Smooth muscle cell (in vitro differentiated cells): ENCODE measurements at regions not wholly inside any gene's neighbourhood (a gene's known extent, or its start where the extent isn't known, plus 50 kb on each side); places are given as distances from the start of the nearest gene placed in this dataset.

Experiments
- DNase-seq: peaks from one replicate; lab custom pipeline; 2025; ENCODE audit not compliant: unreplicated experiment; lab: John Stamatoyannopoulos, UW
- H2AFZ ChIP-seq: fragments of 200-600 bp; sonication (generic); 2 replicates; pipeline ENCODE4 v1.6.0; 2016; ENCODE audit warnings: antibody characterized with exemption, low read depth, mild to moderate bottlenecking
- H3F3A ChIP-seq: fragments of 200-600 bp; sonication (generic); 2 replicates; pipeline ENCODE4 v1.6.0; 2017; ENCODE audit warnings: antibody characterized with exemption, low read depth
- H3K27ac ChIP-seq: fragments of 200-600 bp; sonication (generic); 2 replicates; pipeline ENCODE4 v1.5.1; 2016; ENCODE audit warnings: low read depth, mild to moderate bottlenecking
- H3K27me3 ChIP-seq: fragments of 200-600 bp; sonication (generic); 2 replicates; pipeline ENCODE4 v1.6.1; 2016; ENCODE audit warnings: low read depth, mild to moderate bottlenecking
- H3K36me3 ChIP-seq: fragments of 200-600 bp; sonication (generic); 2 replicates; pipeline ENCODE4 v1.5.1; 2016; ENCODE audit warnings: low read depth
- H3K4me1 ChIP-seq: fragments of 200-600 bp; sonication (generic); 2 replicates; pipeline ENCODE4 v1.5.1; 2016; ENCODE audit warnings: low read depth
- H3K4me2 ChIP-seq: fragments of 200-600 bp; sonication (generic); 2 replicates; pipeline ENCODE4 v1.6.0; 2016; ENCODE audit warnings: mild to moderate bottlenecking
- H3K4me3 ChIP-seq: fragments of 200-600 bp; sonication (generic); 2 replicates; pipeline ENCODE4 v1.5.1; 2016; ENCODE audit warnings: mild to moderate bottlenecking
- H3K79me2 ChIP-seq: fragments of 200-600 bp; sonication (generic); 2 replicates; pipeline ENCODE4 v1.6.0; 2016; ENCODE audit warnings: low read depth, mild to moderate bottlenecking
- H3K9ac ChIP-seq: fragments of 200-600 bp; sonication (generic); 2 replicates; pipeline ENCODE4 v1.6.0; 2016; ENCODE audit warnings: low read depth
- H3K9me3 ChIP-seq: fragments of 200-600 bp; sonication (generic); replicated peaks from 2 replicates; pipeline ENCODE4 v1.5.1; 2016; ENCODE audit warnings: low read depth
- H4K20me1 ChIP-seq: fragments of 200-600 bp; sonication (generic); 2 replicates; pipeline ENCODE4 v1.6.0; 2016; ENCODE audit warnings: low read depth
- CTCF ChIP-seq: fragments of 200-600 bp; sonication (generic); IDR thresholded peaks from 2 replicates; pipeline ENCODE4 v1.5.1; 2017; ENCODE audit warnings: borderline replicate concordance, mild to moderate bottlenecking, antibody characterized with exemption; ENCODE audit not compliant: insufficient read depth, poor library complexity, severe bottlenecking
- WGBS: methylation state at CpG from one replicate; pipeline ENCODE4 v1.1.7; 2016; ENCODE audit warnings: low lambda C conversion rate; 5-methylcytosine and 5-hydroxymethylcytosine counted together

DNA sequence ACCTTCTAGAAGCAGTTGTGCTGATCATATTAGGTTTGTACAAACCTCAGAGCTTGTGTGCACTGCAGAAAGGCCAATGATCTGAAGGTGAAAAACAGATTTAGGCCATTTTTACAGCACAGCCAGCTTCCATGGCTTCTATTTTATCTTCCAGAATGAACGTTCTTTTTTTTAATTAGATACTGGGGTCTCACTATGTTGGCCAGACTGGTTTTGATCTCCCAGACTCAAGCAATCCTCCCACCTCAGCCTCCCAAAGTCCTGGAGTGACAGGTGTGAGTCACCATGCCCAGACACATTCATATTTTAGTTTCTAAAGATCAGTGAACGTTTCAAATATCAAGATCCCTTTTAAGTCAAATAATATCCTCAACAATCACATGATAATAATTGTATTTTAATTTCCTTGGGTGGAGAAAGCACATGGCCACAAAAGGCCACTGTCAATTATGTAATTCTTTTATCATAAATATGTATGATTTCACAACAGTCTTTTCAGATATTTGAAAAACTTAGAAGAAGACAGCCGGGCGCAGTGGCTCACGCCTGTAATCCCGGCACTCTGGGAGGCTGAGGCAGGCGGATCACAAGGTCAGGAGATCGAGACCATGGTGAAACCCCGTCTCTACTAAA, 326.7 kb upstream of the JARID2 start:
- WGBS = 96% methylated on average over 9 of the region's 9 CpGs
- H3K4me1 ChIP-seq = peaks cover 21% of the 10 kb centered on the region
- no peaks in the 10 kb centered on the region for H3K9me3 ChIP-seq
- H3K9ac ChIP-seq = no peak overlapping the region
- H3F3A ChIP-seq = peaks cover 15% of the 10 kb centered on the region
- H3K4me2 ChIP-seq = no peak overlapping the region
- H3K79me2 ChIP-seq = no peaks in the 10 kb centered on the region
- no peak overlapping the region for H2AFZ ChIP-seq
- H3K27ac ChIP-seq = no peak overlapping the region
- H3K36me3 ChIP-seq = no peaks in the 10 kb centered on the region
- no peak for DNase-seq
- no peak overlapping the region for H3K4me3 ChIP-seq
- H4K20me1 ChIP-seq = no peaks in the 10 kb centered on the region
- H3K27me3 ChIP-seq = no peaks in the 10 kb centered on the region
- no peak for TF ChIP-seq CTCF

- Histone ChIP-seq H3K4me1 (peaks cover 29% of the 10 kb centered on the region), H3K27me3 (no peaks in the 10 kb centered on the region), H2AFZ (no peak overlapping the region), H3K36me3 (no peaks in the 10 kb centered on the region), H3K9ac (no peak overlapping the region), H3K9me3 (no peaks in the 10 kb centered on the region), H3K27ac (no peak overlapping the region), H3K4me2 (no peak overlapping the region), H3F3A (peaks cover 15% of the 10 kb centered on the region), H3K79me2 (no peaks in the 10 kb centered on the region), H3K4me3 (no peak overlapping the region), H4K20me1 (no peaks in the 10 kb centered on the region)
- TF ChIP-seq CTCF = no peak
- WGBS = 87% methylated on average over 2 of the region's 2 CpGs
- no peak for DNase-seq
These were observed 325.6 kb upstream of the JARID2 start for GRCh38 chr6:14920276-14920675.

GRCh38 chr6:14921170-14921569, 324.7 kb upstream of the JARID2 start:
- no peak for TF ChIP-seq CTCF
- Histone ChIP-seq H3K4me3 (no peak overlapping the region), H3K36me3 (no peaks in the 10 kb centered on the region), H3K27ac (no peak overlapping the region), H4K20me1 (no peaks in the 10 kb centered on the region), H3K9me3 (no peaks in the 10 kb centered on the region), H3K9ac (no peak overlapping the region), H3K79me2 (no peaks in the 10 kb centered on the region), H3K4me2 (no peak overlapping the region), H2AFZ (no peak overlapping the region), H3K4me1 (peaks cover 29% of the 10 kb centered on the region), H3F3A (peaks cover 15% of the 10 kb centered on the region), H3K27me3 (no peaks in the 10 kb centered on the region)
- no peak for DNase-seq
- whole genome bisulfite sequencing = 65% methylated on average over 11 of the region's 11 CpGs
